Stimulated activated CD8-positive, alpha-beta memory T cell treated with anti-CD3 and anti-CD28 coated beads, Interleukin-15, amount 100 ng/mL, for 48 hours (primary cell): ENCODE measurements at regions not wholly inside any gene's neighbourhood (a gene's known extent, or its start where the extent isn't known, plus 50 kb on each side); places are given as distances from the start of the nearest gene placed in this dataset.

Source experiments
- DNase-seq, 2 donors: peaks; one replicate each; pipeline ENCODE4 v3.0.0-alpha.2; 2020; ENCODE audit warnings: low read depth in 2 of 2

- DNase-seq: no peak
These were observed 463.3 kb upstream of the CELF4 start for GRCh38 chr18:38028946-38029345.

- no peak for DNase-seq
These were observed 459.9 kb upstream of the CELF4 start for GRCh38 chr18:38025433-38026038.

GRCh38 chr18:38023871-38024270 is 458.3 kb upstream of the CELF4 start:
- DNase-seq: no peak

GRCh38 chr18:38022234-38022633 is 456.6 kb upstream of the CELF4 start:
- no peak for DNase-seq

GRCh38 chr18:38019292-38019691 is 453.7 kb upstream of the CELF4 start:
- DNase-seq: no peak

GRCh38 chr18:38010971-38011857 is 445.6 kb upstream of the CELF4 start:
- no peak for DNase-seq

GRCh38 chr18:38010037-38010436 is 444.4 kb upstream of the CELF4 start:
- no peak for DNase-seq

GRCh38 chr18:38009320-38009719 is 443.7 kb upstream of the CELF4 start:
- no peak for DNase-seq

GRCh38 chr18:38007676-38008330 is 442.2 kb upstream of the CELF4 start:
- DNase-seq: no peak

GRCh38 chr18:38007026-38007425 is 441.4 kb upstream of the CELF4 start:
- no peak for DNase-seq

- no peak for DNase-seq
These were observed 440.9 kb upstream of the CELF4 start for GRCh38 chr18:38006541-38006940.

GRCh38 chr18:37997695-37998094 is 432.1 kb upstream of the CELF4 start:
- no peak for DNase-seq

GRCh38 chr18:37987901-37988300 is 422.3 kb upstream of the CELF4 start:
- no peak for DNase-seq

- DNase-seq: no peak
These were observed 421.1 kb upstream of the CELF4 start for GRCh38 chr18:37986665-37987064.

- no peak for DNase-seq
These were observed 419.5 kb upstream of the CELF4 start for GRCh38 chr18:37985126-37985525.

GRCh38 chr18:37980556-37980955 is 415.0 kb upstream of the CELF4 start:
- no peak for DNase-seq

GRCh38 chr18:37975446-37975845 is 409.8 kb upstream of the CELF4 start:
- no peak for DNase-seq

GRCh38 chr18:37967261-37967660 is 401.7 kb upstream of the CELF4 start:
- no peak for DNase-seq

GRCh38 chr18:37965572-37965970 is 400.0 kb upstream of the CELF4 start:
- no peak for DNase-seq

GRCh38 chr18:37964885-37965571 is 399.4 kb upstream of the CELF4 start:
- no peak for DNase-seq

GRCh38 chr18:37963837-37964236 is 398.2 kb upstream of the CELF4 start:
- DNase-seq: no peak

GRCh38 chr18:37962316-37962966 is 396.8 kb upstream of the CELF4 start:
- no peak for DNase-seq
